Stomach (tissue), 8 donors: ENCODE measurements at regions not wholly inside any gene's neighbourhood (a gene's known extent, or its start where the extent isn't known, plus 50 kb on each side); places are given as distances from the start of the nearest gene placed in this dataset.

Source experiments
- DNase-seq, 2 donors: peaks; one replicate each; pipeline versions ENCODE4 v3.0.0 to v3.0.0-alpha.2; 2013 to 2019
- H3K27ac ChIP-seq, 5 donors: fragments of 200-600 bp in 4 of 5; sonication (generic) in 4 of 5; one replicate each; pipeline ENCODE4 v1.5.1; 2013 to 2019; ENCODE audit warnings: mild to moderate bottlenecking in 1 of 5, moderate library complexity in 1 of 5
- H3K27me3 ChIP-seq, 3 donors: fragments of 200-600 bp; sonication (generic); one replicate each; pipeline ENCODE4 v1.5.1; 2017 to 2019; ENCODE audit warnings: mixed run types in 1 of 3
- H3K36me3 ChIP-seq, 4 donors: fragments of 200-600 bp; sonication (generic); 1 replicate in 3 of 4; 2 replicates in 1 of 4; pipeline ENCODE4 v1.5.1; 2016 to 2019
- H3K4me1 ChIP-seq, 4 donors: fragments of 200-600 bp; sonication (generic); one replicate each; pipeline ENCODE4 v1.5.1; 2016 to 2019
- H3K4me3 ChIP-seq, 4 donors: fragments of 200-600 bp; sonication (generic) in 3 of 4; one replicate each; pipeline ENCODE4 v1.5.1; 2016 to 2019; ENCODE audit warnings: mild to moderate bottlenecking in 1 of 4
- H3K9me3 ChIP-seq, 4 donors: fragments of 200-600 bp; sonication (generic); one replicate each; pipeline ENCODE4 v1.5.1; 2016 to 2019
- CTCF ChIP-seq, 7 experiments: fragments of 450-650 bp in 4 of 7; fragments of 200-600 bp in 3 of 7; sonication (generic) in 3 of 7; IDR thresholded peaks; one replicate each; pipeline ENCODE4 v1.5.1; 2016 to 2019; ENCODE audit warnings: antibody characterized with exemption in 7 of 7, control low read depth in 2 of 7, mild to moderate bottlenecking in 1 of 7
- EP300 ChIP-seq: sonication (generic); formaldehyde crosslinking; IDR thresholded peaks from one replicate; pipeline ENCODE4 v1.6.1; 2017; ENCODE audit warnings: antibody characterized with exemption
- POLR2A ChIP-seq, 4 donors: fragments of 450-650 bp; IDR thresholded peaks; one replicate each; pipeline ENCODE4 v1.6.1; 2016; ENCODE audit warnings: antibody characterized with exemption in 4 of 4, control low read depth in 2 of 4, mild to moderate bottlenecking in 1 of 4, moderate library complexity in 1 of 4
- POLR2AphosphoS5 ChIP-seq, 3 donors: sonication (generic); formaldehyde crosslinking; IDR thresholded peaks; one replicate each; pipeline ENCODE4 v1.6.1; 2016; ENCODE audit warnings: antibody characterized with exemption in 3 of 3
- WGBS, 5 donors: extraction: QIAGEN DNeasy Blood & Tissue Kit in 3 of 5; methylation state at CpG; one replicate each; pipeline versions ENCODE4 v1.1.5 to v1.1.7; 2013 to 2018; 5-methylcytosine and 5-hydroxymethylcytosine counted together
- intact Hi-C: fragments of 100-400 bp; cut with DNase I; formaldehyde crosslinking; loops from one replicate; pipeline ENCODE4 v1.15.1; 2023; ENCODE audit warnings: low total_unique reads
- donor health status: healthy with polysubstance abuse.
- donor health status: Bipolar disorder and iron deficiency.
- donor health status: healthy.

- H3K36me3 ChIP-seq: no peaks in the 10 kb centered on the region
- H3K27me3 ChIP-seq: no peaks in the 10 kb centered on the region
- no peak overlapping the region for H3K27ac ChIP-seq
- no peaks in the 10 kb centered on the region for H3K4me1 ChIP-seq
- 91 to 96% (median 93%) methylated on average over 3 of the region's 3 CpGs for WGBS, 5 donors
- DNase-seq: no peak
- no peaks in the 10 kb centered on the region for H3K9me3 ChIP-seq
- TF ChIP-seq EP300 (no peak), POLR2AphosphoS5 (IDR thresholded peaks at IDR 0.05) (no peak), CTCF (IDR thresholded peaks at IDR 0.05) (no peak), POLR2A (IDR thresholded peaks at IDR 0.05) (no peak)
- no peak overlapping the region for H3K4me3 ChIP-seq
- intact Hi-C loops: no loop called here
Measured at GRCh38 chr12:87047691-87048090, 791.5 kb upstream of the MGAT4C start.

- Histone ChIP-seq H3K4me3 (no peak overlapping the region), H3K27me3 (no peaks in the 10 kb centered on the region), H3K9me3 (no peaks in the 10 kb centered on the region), H3K27ac (no peak overlapping the region), H3K36me3 (no peaks in the 10 kb centered on the region), H3K4me1 (no peaks in the 10 kb centered on the region)
- intact Hi-C loops: no loop called here
- DNase-seq: no peak
- 63 to 79% (median 70%) methylated on average over 1 of the region's 1 CpG for WGBS, 5 donors
- TF ChIP-seq CTCF (IDR thresholded peaks at IDR 0.05) (no peak), POLR2AphosphoS5 (IDR thresholded peaks at IDR 0.05) (no peak), EP300 (no peak), POLR2A (IDR thresholded peaks at IDR 0.05) (no peak)
Measured at GRCh38 chr12:87039536-87039935, 783.3 kb upstream of the MGAT4C start.

GRCh38 chr12:87038098-87038497 lies 781.9 kb upstream of the MGAT4C start:
- DNase-seq: no peak
- no peaks in the 10 kb centered on the region for H3K4me1 ChIP-seq
- WGBS, 5 donors: 77 to 96% (median 94%) methylated on average over 3 of the region's 3 CpGs
- intact Hi-C loops: no loop called here
- H3K4me3 ChIP-seq: no peak overlapping the region
- no peak for TF ChIP-seq CTCF (IDR thresholded peaks at IDR 0.05)
- no peak for TF ChIP-seq POLR2A (IDR thresholded peaks at IDR 0.05)
- TF ChIP-seq POLR2AphosphoS5 (IDR thresholded peaks at IDR 0.05): no peak
- no peak for TF ChIP-seq EP300
- H3K27me3 ChIP-seq: no peaks in the 10 kb centered on the region
- H3K27ac ChIP-seq: no peak overlapping the region
- no peaks in the 10 kb centered on the region for H3K36me3 ChIP-seq
- H3K9me3 ChIP-seq: no peaks in the 10 kb centered on the region

- H3K36me3 ChIP-seq: no peaks in the 10 kb centered on the region
- 78 to 87% (median 82%) methylated on average over 5 of the region's 5 CpGs for WGBS, 5 donors
- H3K9me3 ChIP-seq: peaks cover 0 to 3% (median 2%) of the 10 kb centered on the region in 4 donors
- H3K27me3 ChIP-seq: no peaks in the 10 kb centered on the region
- intact Hi-C loops: no loop called here
- H3K4me3 ChIP-seq: no peak overlapping the region
- H3K4me1 ChIP-seq: no peaks in the 10 kb centered on the region
- no peak for TF ChIP-seq EP300
- TF ChIP-seq POLR2AphosphoS5 (IDR thresholded peaks at IDR 0.05): no peak
- no peak for TF ChIP-seq POLR2A (IDR thresholded peaks at IDR 0.05)
- TF ChIP-seq CTCF (IDR thresholded peaks at IDR 0.05): no peak
- DNase-seq: no peak
- H3K27ac ChIP-seq: no peak overlapping the region
Measured at GRCh38 chr12:87025976-87026375, 769.8 kb upstream of the MGAT4C start.
